ENCODE measurements at regions not wholly inside any gene's neighbourhood (a gene's known extent, or its start where the extent isn't known, plus 50 kb on each side); places are given as distances from the start of the nearest gene placed in this dataset.
A peak's percentile ranks its signal among the peaks of the same experiment; 100 is the strongest.

DNA sequence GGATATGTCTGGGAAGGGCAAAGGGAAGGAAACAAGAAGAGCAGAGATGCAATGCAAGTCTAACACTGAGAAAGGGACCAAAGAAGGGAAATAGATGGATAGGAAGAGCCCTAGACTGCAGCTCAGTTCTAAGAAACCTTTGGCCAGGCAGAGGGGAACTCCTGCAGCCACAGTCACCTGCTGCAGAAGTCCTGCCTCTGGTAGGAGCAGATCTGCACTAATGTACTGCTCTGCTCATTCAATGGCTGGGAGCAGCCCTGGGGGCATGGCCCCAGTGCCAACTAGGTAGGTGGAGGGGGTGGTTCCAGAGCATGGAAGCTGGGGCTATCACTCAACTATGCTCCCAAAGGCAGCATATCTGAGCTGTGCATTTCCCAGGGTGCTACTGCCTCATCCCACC is 388.9 kb downstream of the PCNX1 start:
- Mint-ChIP-seq H3K4me3 (no peak overlapping the region), H3K27me3 (ENCODE audit: low read depth in 3 of 3) (peaks cover 0 to 4% (median 0%) of the 10 kb centered on the region in 3 donors), H3K4me1 (no peaks in the 10 kb centered on the region), H3K36me3 (no peaks in the 10 kb centered on the region), H3K9me3 (no peaks in the 10 kb centered on the region), H3K27ac (no peak overlapping the region)
- no peak for DNase-seq

GRCh38 chr14:71300566-71301330 is 393.5 kb downstream of the PCNX1 start:
- H3K27ac Mint-ChIP-seq: no peak overlapping the region

GRCh38 chr14:71301611-71302010 is 394.4 kb downstream of the PCNX1 start:
- Mint-ChIP-seq H3K9me3 (peaks cover 0 to 4% (median 0%) of the 10 kb centered on the region in 6 donors), H3K27ac (no peak overlapping the region), H3K4me3 (no peak overlapping the region), H3K36me3 (no peaks in the 10 kb centered on the region), H3K4me1 (no peaks in the 10 kb centered on the region), H3K27me3 (ENCODE audit: low read depth in 3 of 3) (peaks cover 0 to 4% (median 0%) of the 10 kb centered on the region in 3 donors)
- no peak for DNase-seq

More at GRCh38 chr14:71300566-71301330, 393.5 kb downstream of the PCNX1 start:
- Mint-ChIP-seq H3K4me1 (no peaks in the 10 kb centered on the region), H3K36me3 (no peaks in the 10 kb centered on the region), H3K9me3 (peaks cover 0 to 4% (median 0%) of the 10 kb centered on the region in 6 donors), H3K27me3 (ENCODE audit: low read depth in 3 of 3) (peaks cover 0 to 4% (median 0%) of the 10 kb centered on the region in 3 donors), H3K4me3 (no peak overlapping the region)
- no peak for DNase-seq

- Mint-ChIP-seq H3K4me3 (no peak overlapping the region), H3K9me3 (peaks cover 0 to 4% (median 0%) of the 10 kb centered on the region in 6 donors), H3K27ac (no peak overlapping the region), H3K4me1 (no peaks in the 10 kb centered on the region), H3K36me3 (no peaks in the 10 kb centered on the region), H3K27me3 (ENCODE audit: low read depth in 3 of 3) (peaks cover 0 to 2% (median 2%) of the 10 kb centered on the region in 3 donors)
- DNase-seq: no peak
Observed at GRCh38 chr14:71304690-71305089, 397.4 kb downstream of the PCNX1 start.

DNA sequence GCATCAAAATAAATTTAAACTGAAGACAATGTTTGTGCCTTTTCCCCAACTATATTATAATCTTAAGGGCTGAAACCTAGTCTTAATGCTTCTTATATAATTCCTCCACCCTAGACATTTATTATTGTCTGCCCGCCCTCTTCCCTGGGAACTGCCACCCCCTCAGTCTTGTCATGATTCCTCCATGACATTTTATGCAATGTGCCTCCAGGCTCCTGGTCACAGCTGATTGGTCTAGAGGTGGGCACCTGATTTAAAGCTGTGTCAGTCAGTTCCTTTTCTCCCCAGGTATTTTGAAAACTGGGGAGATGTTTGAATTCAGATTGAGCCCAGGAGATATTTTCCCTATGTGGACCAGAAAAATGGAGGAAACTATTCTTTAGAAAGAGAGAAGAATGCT is 401.4 kb downstream of the PCNX1 start:
- Mint-ChIP-seq H3K4me3 (no peak overlapping the region), H3K4me1 (no peaks in the 10 kb centered on the region), H3K36me3 (peaks cover 0 to 4% (median 0%) of the 10 kb centered on the region in 3 donors), H3K27me3 (ENCODE audit: low read depth in 3 of 3) (peaks cover 2 to 7% (median 5%) of the 10 kb centered on the region in 3 donors), H3K9me3 (peaks cover 0 to 4% (median 0%) of the 10 kb centered on the region in 6 donors), H3K27ac (no peak overlapping the region)
- no peak for DNase-seq

GRCh38 chr14:71309756-71310155 is 402.5 kb downstream of the PCNX1 start:
- Mint-ChIP-seq H3K4me3 (no peak overlapping the region), H3K4me1 (no peaks in the 10 kb centered on the region), H3K9me3 (peaks cover 0 to 2% (median 0%) of the 10 kb centered on the region in 6 donors), H3K36me3 (peaks cover 0 to 4% (median 0%) of the 10 kb centered on the region in 3 donors), H3K27ac (no peak overlapping the region), H3K27me3 (ENCODE audit: low read depth in 3 of 3) (peaks cover 2 to 7% (median 5%) of the 10 kb centered on the region in 3 donors)
- DNase-seq: no peak

DNA sequence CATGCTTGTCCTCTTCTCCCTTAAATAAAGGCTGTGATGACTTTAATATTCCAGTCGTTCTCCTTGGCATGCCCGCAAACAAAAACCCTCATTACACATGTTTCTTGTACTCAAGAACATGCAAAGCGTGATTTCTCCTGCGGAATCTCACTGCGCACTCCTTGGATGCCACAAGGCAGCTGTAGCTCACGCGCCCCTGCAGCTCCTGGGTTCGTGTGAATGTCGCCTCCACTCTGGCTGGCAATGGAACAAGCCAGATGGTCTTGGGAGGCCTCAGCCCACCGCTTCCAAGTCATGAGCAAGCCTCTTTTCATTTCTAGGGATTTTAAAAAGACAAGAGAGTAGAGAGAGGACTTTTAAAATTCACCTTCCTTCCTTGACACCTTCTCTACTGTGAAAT is 403.8 kb downstream of the PCNX1 start:
- Mint-ChIP-seq H3K36me3 (peaks cover 0 to 4% (median 0%) of the 10 kb centered on the region in 3 donors), H3K27ac (no peak overlapping the region), H3K9me3 (no peaks in the 10 kb centered on the region), H3K4me3 (no peak overlapping the region), H3K4me1 (no peaks in the 10 kb centered on the region), H3K27me3 (ENCODE audit: low read depth in 3 of 3) (peaks cover 2 to 7% (median 5%) of the 10 kb centered on the region in 3 donors)
- no peak for DNase-seq

- Mint-ChIP-seq H3K4me1 (peaks cover 4 to 6% of the 10 kb centered on the region in 2 donors), H3K9me3 (no peaks in the 10 kb centered on the region)
Observed at GRCh38 chr14:71314717-71315116, 407.5 kb downstream of the PCNX1 start.

DNA sequence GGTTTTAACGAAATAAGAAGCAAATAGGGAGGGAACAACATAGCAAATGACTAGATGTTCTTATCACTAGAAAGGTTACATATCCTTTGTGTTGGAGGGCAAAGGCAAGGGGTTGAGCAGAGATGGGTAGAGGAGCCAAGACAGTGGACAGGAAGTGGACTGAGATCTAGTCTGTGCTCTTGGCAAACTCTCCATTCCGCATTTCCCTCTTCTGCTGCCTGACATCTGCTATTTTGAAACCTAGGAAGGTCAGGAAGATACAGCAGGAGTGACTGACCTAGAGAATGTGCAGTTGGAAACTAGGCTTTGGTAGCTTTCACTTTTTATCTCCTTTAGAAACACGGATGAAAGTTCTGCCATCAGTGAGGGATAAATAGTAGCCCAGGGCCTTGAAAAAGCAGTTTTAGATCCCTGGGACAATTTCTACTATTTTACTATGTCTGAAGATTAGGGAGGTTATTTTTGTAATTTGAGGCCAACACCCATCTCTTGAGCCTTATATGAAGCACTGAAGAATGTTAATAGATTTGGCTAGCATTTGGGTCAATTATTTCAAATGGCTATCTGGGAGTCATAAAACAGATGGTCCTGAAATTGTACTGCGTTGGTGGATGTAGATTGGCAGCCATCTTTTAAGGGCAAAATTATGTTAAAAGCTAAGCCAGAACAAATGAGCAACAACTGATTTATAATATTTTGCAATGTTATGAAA is 410.3 kb downstream of the PCNX1 start:
- Mint-ChIP-seq H3K4me3 (no peak overlapping the region), H3K36me3 (peaks cover 0 to 4% (median 0%) of the 10 kb centered on the region in 3 donors), H3K27ac (no peak overlapping the region), H3K4me1 (peaks cover 22 to 24% of the 10 kb centered on the region in 2 donors), H3K27me3 (ENCODE audit: low read depth in 3 of 3) (peaks cover 3 to 16% (median 16%) of the 10 kb centered on the region in 3 donors), H3K9me3 (no peaks in the 10 kb centered on the region)
- no peak for DNase-seq

More at GRCh38 chr14:71314717-71315116, 407.5 kb downstream of the PCNX1 start:
- Mint-ChIP-seq H3K27me3 (ENCODE audit: low read depth in 3 of 3) (peaks cover 2 to 10% (median 7%) of the 10 kb centered on the region in 3 donors), H3K36me3 (peaks cover 0 to 4% (median 0%) of the 10 kb centered on the region in 3 donors), H3K27ac (no peak overlapping the region), H3K4me3 (no peak overlapping the region)
- DNase-seq: no peak

- H3K36me3 Mint-ChIP-seq: peaks cover 0 to 3% (median 0%) of the 10 kb centered on the region in 3 donors
- H3K27ac Mint-ChIP-seq: no peak overlapping the region
- no peaks in the 10 kb centered on the region for H3K9me3 Mint-ChIP-seq
- no peak for DNase-seq
- no peak overlapping the region for H3K4me3 Mint-ChIP-seq
- H3K4me1 Mint-ChIP-seq: peaks cover 27 to 30% of the 10 kb centered on the region in 2 donors
- peaks cover 3 to 16% (median 16%) of the 10 kb centered on the region in 3 donors for H3K27me3 Mint-ChIP-seq (ENCODE audit: low read depth in 3 of 3)
Observed at GRCh38 chr14:71318097-71318459, 410.8 kb downstream of the PCNX1 start.

DNA sequence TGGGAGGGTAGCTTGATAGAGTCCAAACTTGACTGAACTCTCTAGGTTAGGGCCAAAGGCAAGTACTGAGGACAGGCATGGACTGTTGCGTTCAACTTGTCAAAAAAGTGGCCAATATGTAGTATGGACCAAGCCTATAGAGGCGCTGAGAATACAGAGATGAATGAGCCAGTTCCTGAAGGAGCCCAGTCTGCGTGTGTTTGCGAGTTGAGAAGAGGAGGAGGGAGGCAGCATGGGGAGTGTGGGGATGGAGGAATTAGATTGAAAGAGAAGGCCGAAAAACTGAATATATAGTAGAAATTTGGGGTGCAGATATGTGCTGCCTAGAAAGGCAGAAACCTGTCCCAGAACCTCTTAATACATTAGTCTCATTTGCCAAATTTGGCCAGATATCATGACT is 412.4 kb downstream of the PCNX1 start:
- Mint-ChIP-seq H3K9me3 (no peaks in the 10 kb centered on the region), H3K27me3 (ENCODE audit: low read depth in 3 of 3) (peaks cover 3 to 16% (median 16%) of the 10 kb centered on the region in 3 donors), H3K36me3 (no peaks in the 10 kb centered on the region), H3K27ac (peak overlapping the region; percentile 80 to 98 (median 92)), H3K4me3 (peak overlapping the region; percentile 94 to 97 (median 95)), H3K4me1 (peaks cover 36 to 44% of the 10 kb centered on the region in 2 donors)
- DNase-seq: peak in 1 of 3 donors; percentile 6

GRCh38 chr14:71320107-71320733 is 413.0 kb downstream of the PCNX1 start, which contains the start of gene SIPA1L1:
SIPA1L1 (plus strand) TSS chr14:71320476.
- peaks cover 40 to 49% of the 10 kb centered on the region in 2 donors for H3K4me1 Mint-ChIP-seq
- peak; percentile 98 to 99 (median 99) for DNase-seq
- H3K27me3 Mint-ChIP-seq (ENCODE audit: low read depth in 3 of 3): peaks cover 3 to 16% (median 16%) of the 10 kb centered on the region in 3 donors
- no peaks in the 10 kb centered on the region for H3K36me3 Mint-ChIP-seq
- peak within 1 kb of the TSS; percentile 89 to 98 (median 92) for H3K27ac Mint-ChIP-seq
- H3K4me3 Mint-ChIP-seq: peak within 1 kb of the TSS; percentile 94 to 97 (median 95)
- no peaks in the 10 kb centered on the region for H3K9me3 Mint-ChIP-seq

GRCh38 chr14:71320734-71321573 is 413.7 kb downstream of the PCNX1 start:
- H3K27ac Mint-ChIP-seq: peak overlapping the region; percentile 81 to 98 (median 93)
- peak overlapping the region; percentile 94 to 97 (median 95) for H3K4me3 Mint-ChIP-seq
- peaks cover 45 to 57% of the 10 kb centered on the region in 2 donors for H3K4me1 Mint-ChIP-seq
- peak; percentile 72 to 78 (median 77) for DNase-seq
- H3K27me3 Mint-ChIP-seq (ENCODE audit: low read depth in 3 of 3): peaks cover 3 to 16% (median 16%) of the 10 kb centered on the region in 3 donors
- no peaks in the 10 kb centered on the region for H3K36me3 Mint-ChIP-seq
- no peaks in the 10 kb centered on the region for H3K9me3 Mint-ChIP-seq
